ENCODE measurements at regions not wholly inside any gene's neighbourhood (a gene's known extent, or its start where the extent isn't known, plus 50 kb on each side); places are given as distances from the start of the nearest gene placed in this dataset.

DNA sequence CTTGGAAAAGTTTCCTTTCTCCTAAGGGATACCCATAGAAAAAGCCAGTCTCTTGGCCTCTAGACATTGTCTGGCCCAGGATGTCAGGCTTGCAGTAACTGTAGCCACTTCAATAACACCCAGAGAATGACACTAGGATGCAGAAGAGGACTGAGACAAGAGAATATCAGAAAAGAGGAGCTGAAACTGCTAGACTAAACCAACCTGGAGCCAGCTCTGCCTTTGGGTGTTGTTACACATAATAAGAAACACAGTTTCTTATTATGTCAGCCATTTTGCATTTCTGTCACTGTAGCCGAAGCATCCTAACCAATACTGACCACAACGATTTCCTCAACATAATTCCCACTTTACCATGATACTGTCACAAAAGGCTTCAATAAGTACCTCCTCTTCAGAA lies 72.2 kb upstream of the RCN1 start:
- H3K27ac Mint-ChIP-seq = no peak overlapping the region
- Histone ChIP-seq H3K4me3 (ENCODE audit: control insufficient read depth in 1 of 2, extremely low read depth in 1 of 2, low read length in 1 of 2) (no peak overlapping the region), H3K27ac (ENCODE audit: low read length) (no peak overlapping the region), H3K27me3 (replicated peaks in 1 of 2; ENCODE audit: control insufficient read depth in 2 of 2, extremely low read depth in 1 of 2, insufficient read depth in 2 of 2, low read length in 1 of 2) (peaks cover 0 to 7% of the 10 kb centered on the region in 2 experiments), H3K36me3 (ENCODE audit: control insufficient read depth in 2 of 2, extremely low read depth in 1 of 2, insufficient read depth in 1 of 2, low read length in 1 of 2) (no peaks in the 10 kb centered on the region), H3K9me3 (no peaks in the 10 kb centered on the region), H3K4me1 (ENCODE audit: control insufficient read depth in 1 of 2, extremely low read depth in 1 of 2, insufficient read depth in 2 of 2, low read length in 2 of 2) (no peaks in the 10 kb centered on the region)
- POLR2A ChIA-PET = no interaction called here
- DNase-seq = no peak
- H3K4me3 Mint-ChIP-seq = no peak overlapping the region
- ATAC-seq (replicated peaks in 1 of 4) = no peak
- CTCF ChIA-PET = interaction anchor here in 1 of 2 donors (0.6 kb wide), 1 partner anchor 753 kb away, joined by 3 read pairs; no protein-coding TSS in a partner anchor
- H3K27me3 Mint-ChIP-seq = peaks cover 4 to 29% of the 10 kb centered on the region in 2 donors
- H3K4me1 Mint-ChIP-seq = no peaks in the 10 kb centered on the region
- 88% methylated on average over 1 of the region's 2 CpGs for WGBS (ENCODE audit: insufficient coverage)
- no peaks in the 10 kb centered on the region for H3K36me3 Mint-ChIP-seq
- no peaks in the 10 kb centered on the region for H3K9me3 Mint-ChIP-seq

DNA sequence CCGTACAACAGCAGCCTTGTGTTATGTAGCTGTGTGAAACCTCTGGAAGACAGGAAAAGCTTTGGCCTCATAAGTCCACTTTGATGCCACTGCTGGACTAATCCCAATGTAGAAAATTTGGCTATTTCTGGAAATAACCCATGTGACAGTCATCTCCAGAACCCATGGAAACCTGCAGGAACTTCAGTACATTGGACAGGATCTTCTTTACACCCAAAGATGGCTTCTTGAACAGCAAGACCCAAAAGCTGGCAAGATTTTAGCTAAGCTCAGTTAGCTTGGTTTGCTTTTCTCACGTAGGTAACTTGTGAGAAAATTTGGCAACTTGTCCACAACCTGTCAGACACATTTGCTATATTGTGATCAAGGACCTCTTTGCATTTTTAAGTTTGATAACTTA lies 74.8 kb upstream of the RCN1 start:
- Histone ChIP-seq H3K4me1 (ENCODE audit: control insufficient read depth in 1 of 2, extremely low read depth in 1 of 2, insufficient read depth in 2 of 2, low read length in 2 of 2) (no peaks in the 10 kb centered on the region), H3K9me3 (no peaks in the 10 kb centered on the region), H3K27me3 (replicated peaks in 1 of 2; ENCODE audit: control insufficient read depth in 2 of 2, extremely low read depth in 1 of 2, insufficient read depth in 2 of 2, low read length in 1 of 2) (peaks cover 0 to 16% of the 10 kb centered on the region in 2 experiments), H3K4me3 (ENCODE audit: control insufficient read depth in 1 of 2, extremely low read depth in 1 of 2, low read length in 1 of 2) (no peak overlapping the region), H3K36me3 (ENCODE audit: control insufficient read depth in 2 of 2, extremely low read depth in 1 of 2, insufficient read depth in 1 of 2, low read length in 1 of 2) (no peaks in the 10 kb centered on the region), H3K27ac (ENCODE audit: low read length) (no peak overlapping the region)
- no peak overlapping the region for H3K27ac Mint-ChIP-seq
- no peak overlapping the region for H3K4me3 Mint-ChIP-seq
- no peaks in the 10 kb centered on the region for H3K36me3 Mint-ChIP-seq
- ATAC-seq (replicated peaks in 1 of 4) (no peak), DNase-seq (no peak)
- H3K9me3 Mint-ChIP-seq = no peaks in the 10 kb centered on the region
- CTCF ChIA-PET = interaction anchor here (0.8 to 1.4 kb wide), 2 partner anchors 9 kb away, joined by 3 read pairs; no protein-coding TSS in a partner anchor
- no peaks in the 10 kb centered on the region for H3K4me1 Mint-ChIP-seq
- peaks cover 11 to 24% of the 10 kb centered on the region in 2 donors for H3K27me3 Mint-ChIP-seq
- WGBS (ENCODE audit: insufficient coverage) = no CpG with 5 or more reads among the region's 2 CpGs
- POLR2A ChIA-PET = no interaction called here

DNA sequence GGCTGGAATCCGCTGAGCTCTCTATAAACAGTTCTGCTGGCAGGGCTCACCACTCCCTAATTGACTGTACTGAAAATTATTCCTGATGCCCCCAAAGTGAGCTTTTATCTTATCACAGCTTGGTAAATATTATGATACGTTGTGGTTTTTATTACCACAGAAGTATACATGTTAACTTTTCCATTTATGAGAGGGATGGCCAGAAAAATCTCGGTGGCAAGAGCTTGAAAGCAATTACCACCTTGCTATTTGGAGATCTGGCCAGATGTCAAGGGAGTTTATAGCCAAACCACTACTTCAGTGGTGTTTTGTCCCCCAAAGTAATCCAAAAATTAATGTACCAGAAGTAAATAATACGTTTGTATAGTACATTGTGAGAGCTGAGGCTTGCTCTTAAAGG lies 75.4 kb upstream of the RCN1 start:
- H3K27me3 Mint-ChIP-seq = peaks cover 18 to 29% of the 10 kb centered on the region in 2 donors
- no peak overlapping the region for H3K4me3 ChIP-seq (ENCODE audit: control insufficient read depth in 1 of 2, extremely low read depth in 1 of 2, low read length in 1 of 2)
- CTCF ChIA-PET = interaction anchor here (0.8 to 1.4 kb wide), 2 partner anchors 8 kb away, joined by 3 read pairs; no protein-coding TSS in a partner anchor
- H3K27ac Mint-ChIP-seq = no peak overlapping the region
- H3K36me3 Mint-ChIP-seq = no peaks in the 10 kb centered on the region
- no peaks in the 10 kb centered on the region for H3K9me3 Mint-ChIP-seq
- no peaks in the 10 kb centered on the region for H3K4me1 Mint-ChIP-seq
- ATAC-seq (replicated peaks in 1 of 4) (no peak), DNase-seq (no peak)
- H3K36me3 ChIP-seq (ENCODE audit: control insufficient read depth in 2 of 2, extremely low read depth in 1 of 2, insufficient read depth in 1 of 2, low read length in 1 of 2) = no peaks in the 10 kb centered on the region
- no peaks in the 10 kb centered on the region for H3K4me1 ChIP-seq (ENCODE audit: control insufficient read depth in 1 of 2, extremely low read depth in 1 of 2, insufficient read depth in 2 of 2, low read length in 2 of 2)
- no CpG with 5 or more reads among the region's 4 CpGs for WGBS (ENCODE audit: insufficient coverage)
- H3K9me3 ChIP-seq = no peaks in the 10 kb centered on the region
- H3K27me3 ChIP-seq (replicated peaks in 1 of 2; ENCODE audit: control insufficient read depth in 2 of 2, extremely low read depth in 1 of 2, insufficient read depth in 2 of 2, low read length in 1 of 2) = peaks cover 0 to 16% of the 10 kb centered on the region in 2 experiments
- H3K4me3 Mint-ChIP-seq = no peak overlapping the region
- no peak overlapping the region for H3K27ac ChIP-seq (ENCODE audit: low read length)
- POLR2A ChIA-PET = no interaction called here

DNA sequence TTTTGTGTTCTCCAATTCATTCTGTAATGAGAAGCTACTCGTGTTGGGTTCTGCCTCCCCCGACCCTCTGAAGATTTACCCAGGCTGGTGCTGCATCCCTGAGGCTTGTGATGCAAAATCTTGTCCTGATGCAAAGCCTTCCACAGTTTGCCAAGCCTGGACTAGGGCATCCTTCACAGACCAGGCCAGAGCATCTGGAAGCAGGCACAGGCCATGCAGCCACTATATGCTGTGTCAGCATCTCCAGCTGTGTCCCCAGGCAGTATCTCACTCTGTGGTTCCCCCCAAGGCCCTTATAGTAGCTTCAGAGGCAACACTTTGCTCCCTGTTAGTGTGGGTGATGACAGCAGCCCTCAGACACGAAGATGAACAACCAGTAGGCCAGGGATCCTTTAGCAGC lies 77.3 kb upstream of the RCN1 start:
- no peaks in the 10 kb centered on the region for H3K9me3 Mint-ChIP-seq
- Histone ChIP-seq H3K4me1 (ENCODE audit: control insufficient read depth in 1 of 2, extremely low read depth in 1 of 2, insufficient read depth in 2 of 2, low read length in 2 of 2) (no peaks in the 10 kb centered on the region), H3K4me3 (ENCODE audit: control insufficient read depth in 1 of 2, extremely low read depth in 1 of 2, low read length in 1 of 2) (no peak overlapping the region), H3K36me3 (ENCODE audit: control insufficient read depth in 2 of 2, extremely low read depth in 1 of 2, insufficient read depth in 1 of 2, low read length in 1 of 2) (no peaks in the 10 kb centered on the region), H3K27me3 (replicated peaks in 1 of 2; ENCODE audit: control insufficient read depth in 2 of 2, extremely low read depth in 1 of 2, insufficient read depth in 2 of 2, low read length in 1 of 2) (peaks cover 0 to 28% of the 10 kb centered on the region in 2 experiments), H3K27ac (ENCODE audit: low read length) (no peak overlapping the region), H3K9me3 (no peaks in the 10 kb centered on the region)
- H3K36me3 Mint-ChIP-seq = no peaks in the 10 kb centered on the region
- CTCF ChIA-PET = no interaction called here
- WGBS (ENCODE audit: insufficient coverage) = 13% methylated on average over 2 of the region's 3 CpGs
- POLR2A ChIA-PET = no interaction called here
- H3K27ac Mint-ChIP-seq = no peak overlapping the region
- no peak overlapping the region for H3K4me3 Mint-ChIP-seq
- DNase-seq (no peak), ATAC-seq (replicated peaks in 1 of 4) (no peak)
- no peaks in the 10 kb centered on the region for H3K4me1 Mint-ChIP-seq
- peaks cover 27 to 36% of the 10 kb centered on the region in 2 donors for H3K27me3 Mint-ChIP-seq

- CTCF ChIA-PET = interaction anchor here in 1 of 2 donors (0.6 kb wide), 1 partner anchor 160 kb away, joined by 7 read pairs; no protein-coding TSS in a partner anchor
Observed at GRCh38 chr11:32012049-32012448, 78.8 kb upstream of the RCN1 start.

DNA sequence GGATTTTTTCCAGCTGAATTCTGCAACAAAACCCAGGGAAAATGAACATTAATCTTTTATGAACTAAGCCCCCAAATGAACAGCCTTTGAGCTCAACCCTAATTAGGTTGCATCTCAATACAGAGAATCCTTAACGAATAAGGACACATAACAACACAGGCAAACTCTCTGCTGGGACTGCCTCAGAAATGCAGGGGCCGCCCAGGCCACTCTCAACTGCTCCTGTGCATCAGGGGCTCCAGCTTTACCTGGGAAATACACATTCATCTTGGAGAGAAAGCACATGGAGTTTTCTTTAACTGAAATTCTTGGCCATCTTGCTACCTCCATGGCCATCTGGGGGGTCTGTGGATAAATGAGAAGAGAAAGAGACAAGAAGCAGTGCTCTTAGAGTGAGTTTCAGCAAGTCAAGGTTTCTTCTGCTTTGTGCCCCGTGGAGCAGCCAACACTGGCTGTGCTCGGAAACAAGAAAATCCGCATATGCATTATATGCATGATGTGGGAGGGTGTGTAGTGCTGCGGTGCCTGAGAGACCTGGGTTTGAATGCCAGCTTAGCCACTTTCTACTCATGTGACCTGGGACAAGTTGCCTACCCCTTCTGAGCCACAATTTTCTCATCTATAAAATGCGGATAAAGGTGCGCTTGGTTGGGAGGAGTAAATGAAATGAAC lies 81.9 kb upstream of the RCN1 start:
- no peak overlapping the region for H3K27ac Mint-ChIP-seq
- no peaks in the 10 kb centered on the region for H3K36me3 ChIP-seq (ENCODE audit: control insufficient read depth in 2 of 2, extremely low read depth in 1 of 2, insufficient read depth in 1 of 2, low read length in 1 of 2)
- H3K4me3 ChIP-seq (ENCODE audit: control insufficient read depth in 1 of 2, extremely low read depth in 1 of 2, low read length in 1 of 2) = no peak overlapping the region
- peaks cover 0 to 2% (median 0%) of the 10 kb centered on the region in 3 donors for H3K4me1 Mint-ChIP-seq
- ChIA-PET POLR2A (no interaction called here), CTCF (no interaction called here)
- H3K27me3 ChIP-seq (replicated peaks in 1 of 2; ENCODE audit: control insufficient read depth in 2 of 2, extremely low read depth in 1 of 2, insufficient read depth in 2 of 2, low read length in 1 of 2) = peaks cover 0 to 24% of the 10 kb centered on the region in 2 experiments
- no peak overlapping the region for H3K4me3 Mint-ChIP-seq
- DNase-seq (no peak), ATAC-seq (replicated peaks in 1 of 4) (no peak)
- no peak overlapping the region for H3K27ac ChIP-seq (ENCODE audit: low read length)
- no peaks in the 10 kb centered on the region for H3K36me3 Mint-ChIP-seq
- no peaks in the 10 kb centered on the region for H3K9me3 Mint-ChIP-seq
- H3K4me1 ChIP-seq (ENCODE audit: control insufficient read depth in 1 of 2, extremely low read depth in 1 of 2, insufficient read depth in 2 of 2, low read length in 2 of 2) = no peaks in the 10 kb centered on the region
- no peaks in the 10 kb centered on the region for H3K9me3 ChIP-seq
- H3K27me3 Mint-ChIP-seq = peaks cover 25 to 39% of the 10 kb centered on the region in 2 donors
- WGBS (ENCODE audit: insufficient coverage) = 70% methylated on average over 2 of the region's 8 CpGs

More at GRCh38 chr11:32012049-32012448, 78.8 kb upstream of the RCN1 start:
- ATAC-seq (replicated peaks in 1 of 4) = no peak
- Histone ChIP-seq H3K9me3 (no peaks in the 10 kb centered on the region), H3K27me3 (replicated peaks in 1 of 2; ENCODE audit: control insufficient read depth in 2 of 2, extremely low read depth in 1 of 2, insufficient read depth in 2 of 2, low read length in 1 of 2) (peaks cover 0 to 28% of the 10 kb centered on the region in 2 experiments), H3K36me3 (ENCODE audit: control insufficient read depth in 2 of 2, extremely low read depth in 1 of 2, insufficient read depth in 1 of 2, low read length in 1 of 2) (no peaks in the 10 kb centered on the region), H3K4me3 (ENCODE audit: control insufficient read depth in 1 of 2, extremely low read depth in 1 of 2, low read length in 1 of 2) (no peak overlapping the region), H3K4me1 (ENCODE audit: control insufficient read depth in 1 of 2, extremely low read depth in 1 of 2, insufficient read depth in 2 of 2, low read length in 2 of 2) (no peaks in the 10 kb centered on the region), H3K27ac (ENCODE audit: low read length) (no peak overlapping the region)
- POLR2A ChIA-PET = no interaction called here
- Mint-ChIP-seq H3K4me3 (no peak overlapping the region), H3K4me1 (no peaks in the 10 kb centered on the region), H3K36me3 (no peaks in the 10 kb centered on the region), H3K27me3 (peaks cover 34 to 36% of the 10 kb centered on the region in 2 donors), H3K9me3 (no peaks in the 10 kb centered on the region), H3K27ac (no peak overlapping the region)
- WGBS (ENCODE audit: insufficient coverage) = 80% methylated on average over 5 of the region's 6 CpGs
- no peak for DNase-seq

All from T-cell (primary cell).